HG02973 (cell line): ENCODE measurements at regions not wholly inside any gene's neighbourhood (a gene's known extent, or its start where the extent isn't known, plus 50 kb on each side); places are given as distances from the start of the nearest gene placed in this dataset.

Experiments used
- ATAC-seq: cut with Tn5 transposase; IDR thresholded peaks from one replicate; pipeline ENCODE4 v1.9.1; 2021; ENCODE audit warnings: moderate library complexity; ENCODE audit not compliant: unreplicated experiment

GRCh38 chr2:129777146-129777545, 202.3 kb upstream of the RAB6C start:
- ATAC-seq = no peak

GRCh38 chr2:129777762-129778583, 201.5 kb upstream of the RAB6C start:
- no peak for ATAC-seq

GRCh38 chr2:129778584-129778877, 200.9 kb upstream of the RAB6C start:
- ATAC-seq = no peak

GRCh38 chr2:129779783-129780182, 199.7 kb upstream of the RAB6C start:
- ATAC-seq = no peak

GRCh38 chr2:129780316-129781270, 198.9 kb upstream of the RAB6C start:
- ATAC-seq = no peak

- ATAC-seq = no peak
These were observed 197.5 kb upstream of the RAB6C start for GRCh38 chr2:129781749-129782632.

- no peak for ATAC-seq
These were observed 196.9 kb upstream of the RAB6C start for GRCh38 chr2:129782633-129782990.

- ATAC-seq = no peak
These were observed 195.0 kb upstream of the RAB6C start for GRCh38 chr2:129784486-129784885.

GRCh38 chr2:129791712-129792111, 187.8 kb upstream of the RAB6C start:
- no peak for ATAC-seq

GRCh38 chr2:129793431-129793902, 186.0 kb upstream of the RAB6C start:
- no peak for ATAC-seq

GRCh38 chr2:129794116-129794515, 185.3 kb upstream of the RAB6C start:
- ATAC-seq = no peak

GRCh38 chr2:129794540-129794939, 184.9 kb upstream of the RAB6C start:
- no peak for ATAC-seq

- ATAC-seq = no peak
These were observed 183.2 kb upstream of the RAB6C start for GRCh38 chr2:129796225-129796624.

- no peak for ATAC-seq
These were observed 182.5 kb upstream of the RAB6C start for GRCh38 chr2:129796801-129797488.

GRCh38 chr2:129797489-129798300, 181.8 kb upstream of the RAB6C start:
- ATAC-seq = no peak

GRCh38 chr2:129798301-129798581, 181.2 kb upstream of the RAB6C start:
- ATAC-seq = no peak

GRCh38 chr2:129798626-129799025, 180.8 kb upstream of the RAB6C start:
- no peak for ATAC-seq

- no peak for ATAC-seq
These were observed 180.2 kb upstream of the RAB6C start for GRCh38 chr2:129799036-129799958.

- no peak for ATAC-seq
These were observed 179.2 kb upstream of the RAB6C start for GRCh38 chr2:129800285-129800684.
